HG02623 (cell line): ENCODE measurements at regions not wholly inside any gene's neighbourhood (a gene's known extent, or its start where the extent isn't known, plus 50 kb on each side); places are given as distances from the start of the nearest gene placed in this dataset.

ENCODE experiments used
- ATAC-seq: cut with Tn5 transposase; IDR thresholded peaks from one replicate; pipeline ENCODE4 v1.9.1; 2021; ENCODE audit warnings: moderate library complexity; ENCODE audit not compliant: unreplicated experiment

GRCh38 chr15:96716478-96716877, 386.0 kb downstream of the NR2F2 start:
- no peak for ATAC-seq

GRCh38 chr15:96720251-96720650, 389.8 kb downstream of the NR2F2 start:
- ATAC-seq = no peak

- ATAC-seq = no peak
Observed at GRCh38 chr15:96720656-96721055, 390.2 kb downstream of the NR2F2 start.

- ATAC-seq = no peak
Observed at GRCh38 chr15:96728591-96728990, 398.1 kb downstream of the NR2F2 start.

- no peak for ATAC-seq
Observed at GRCh38 chr15:96732704-96733103, 402.2 kb downstream of the NR2F2 start.

GRCh38 chr15:96733721-96734120, 403.2 kb downstream of the NR2F2 start:
- no peak for ATAC-seq

GRCh38 chr15:96735632-96736240, 405.2 kb downstream of the NR2F2 start:
- no peak for ATAC-seq

- ATAC-seq = no peak
Observed at GRCh38 chr15:96736384-96736783, 405.9 kb downstream of the NR2F2 start.

- ATAC-seq = no peak
Observed at GRCh38 chr15:96737408-96737807, 406.9 kb downstream of the NR2F2 start.

- no peak for ATAC-seq
Observed at GRCh38 chr15:96746665-96747064, 416.2 kb downstream of the NR2F2 start.

- no peak for ATAC-seq
Observed at GRCh38 chr15:96747291-96747690, 416.8 kb downstream of the NR2F2 start.

GRCh38 chr15:96750361-96750760, 419.9 kb downstream of the NR2F2 start:
- ATAC-seq = no peak

GRCh38 chr15:96756146-96756545, 425.6 kb downstream of the NR2F2 start:
- no peak for ATAC-seq

GRCh38 chr15:96756656-96757055, 426.2 kb downstream of the NR2F2 start:
- no peak for ATAC-seq

GRCh38 chr15:96762566-96762965, 432.1 kb downstream of the NR2F2 start:
- ATAC-seq = no peak

- ATAC-seq = no peak
Observed at GRCh38 chr15:96764501-96764900, 434.0 kb downstream of the NR2F2 start.

- no peak for ATAC-seq
Observed at GRCh38 chr15:96764946-96765345, 434.4 kb downstream of the NR2F2 start.

- ATAC-seq = no peak
Observed at GRCh38 chr15:96766366-96766765, 435.9 kb downstream of the NR2F2 start.

GRCh38 chr15:96767703-96768434, 437.4 kb downstream of the NR2F2 start:
- ATAC-seq = no peak

- no peak for ATAC-seq
Observed at GRCh38 chr15:96768435-96768789, 437.9 kb downstream of the NR2F2 start.

GRCh38 chr15:96771035-96771434, 440.5 kb downstream of the NR2F2 start:
- ATAC-seq = no peak

GRCh38 chr15:96774216-96774615, 443.7 kb downstream of the NR2F2 start:
- ATAC-seq = no peak

GRCh38 chr15:96783746-96784145, 453.2 kb downstream of the NR2F2 start:
- no peak for ATAC-seq
